A673 (cell line): ENCODE measurements at regions not wholly inside any gene's neighbourhood (a gene's known extent, or its start where the extent isn't known, plus 50 kb on each side); places are given as distances from the start of the nearest gene placed in this dataset.

Source experiments
- BruUV-seq: library from RNA; stranded (reverse); fragments of 400-500 nt; replicated peaks from 2 replicates; lab custom pipeline; 2021; lab: Mats Ljungman, UMichigan
- CTCF ChIA-PET: fragments of 300-600 bp; sonication (Branson Sonifier 250); formaldehyde crosslinking; loops from one replicate; lab custom pipeline; 2022; ENCODE audit warnings: antibody characterized with exemption; lab: Charles Lee
- POLR2A ChIA-PET: fragments of 300-600 bp; sonication (Branson Sonifier 250); formaldehyde crosslinking; loops from one replicate; lab custom pipeline; 2022; ENCODE audit warnings: antibody characterized with exemption; ENCODE audit not compliant: low non-redundant PET; lab: Charles Lee
- DNase-seq: peaks from one replicate; pipeline ENCODE4 v3.0.0-alpha.2; 2015; ENCODE audit warnings: low spot score
- H3K27ac ChIP-seq: fragments of 200-600 bp; sonication (generic); 2 replicates; pipeline ENCODE4 v1.5.1; 2016; ENCODE audit warnings: mixed run types, low read depth, mild to moderate bottlenecking, mixed read lengths, antibody characterized with exemption, low read length; ENCODE audit not compliant: poor library complexity, severe bottlenecking
- H3K27me3 ChIP-seq: fragments of 200-600 bp; sonication (generic); replicated peaks from 2 replicates; pipeline ENCODE4 v1.6.1; 2017; ENCODE audit warnings: mixed run types, low read depth, mild to moderate bottlenecking, mixed read lengths, antibody characterized with exemption, low read length; ENCODE audit not compliant: insufficient read depth, poor library complexity
- H3K36me3 ChIP-seq: fragments of 200-600 bp; sonication (generic); 2 replicates; pipeline ENCODE4 v1.6.1; 2016; ENCODE audit warnings: mixed run types, mild to moderate bottlenecking, mixed read lengths, antibody characterized with exemption, low read length; ENCODE audit not compliant: insufficient read depth, poor library complexity, severe bottlenecking
- H3K4me1 ChIP-seq: fragments of 200-600 bp; sonication (generic); 2 replicates; pipeline ENCODE4 v1.6.1; 2017; ENCODE audit warnings: mixed run types, mild to moderate bottlenecking, mixed read lengths, antibody characterized with exemption, low read length; ENCODE audit not compliant: insufficient read depth, poor library complexity, severe bottlenecking
- H3K4me3 ChIP-seq: fragments of 200-600 bp; sonication (generic); 2 replicates; pipeline ENCODE4 v1.5.1; 2016; ENCODE audit warnings: low read depth, mixed run types, mild to moderate bottlenecking, mixed read lengths, low read length; ENCODE audit not compliant: poor library complexity, severe bottlenecking
- H3K9me3 ChIP-seq: fragments of 200-600 bp; sonication (generic); 2 replicates; pipeline ENCODE4 v1.6.1; 2016; ENCODE audit warnings: mixed run types, low read depth, mild to moderate bottlenecking, mixed read lengths, antibody characterized with exemption, low read length; ENCODE audit not compliant: poor library complexity, severe bottlenecking
- EZH2 ChIP-seq: fragments of 200-600 bp; sonication (generic); IDR thresholded peaks from 2 replicates; pipeline ENCODE4 v1.6.1; 2017; ENCODE audit warnings: borderline replicate concordance, low read depth, mild to moderate bottlenecking, mixed read lengths, antibody characterized with exemption, low read length; ENCODE audit not compliant: poor library complexity, severe bottlenecking
- intact Hi-C: fragments of 100-400 bp; cut with micrococcal nuclease; formaldehyde crosslinking; loops from one replicate; pipeline ENCODE4 v1.10.0; 2022; ENCODE audit not compliant: unreplicated experiment
- TF ChIP-seq, protein P1 (sequence below): fragments of 300-800, 200-600 bp; sonication (generic); conservative IDR thresholded peaks from 2 replicates; pipeline ENCODE4 v1.5.1; 2017; ENCODE audit warnings: low read depth, mild to moderate bottlenecking, antibody characterized with exemption, low read length, moderate library complexity, mixed read lengths

DNA sequence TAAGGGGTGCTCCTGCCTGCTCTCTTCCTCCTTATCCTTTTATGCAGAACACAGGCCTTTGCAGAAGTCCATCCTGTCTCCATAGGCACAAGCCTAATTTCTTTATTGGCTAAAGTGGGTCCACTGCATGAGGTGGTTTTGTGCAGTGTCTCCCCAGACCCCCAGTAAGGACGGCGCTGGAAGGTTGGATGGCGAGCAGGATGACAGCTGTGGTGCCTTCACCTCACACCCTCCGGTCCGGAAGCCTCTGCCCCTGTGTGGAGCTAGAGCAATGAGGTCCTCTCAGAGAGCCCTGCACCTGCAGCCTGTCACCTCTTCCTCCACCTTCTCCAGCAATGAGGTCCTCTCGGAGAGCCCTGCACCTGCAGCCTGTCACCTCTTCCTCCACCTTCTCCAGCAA is 393.7 kb upstream of the IRX1 start:
- DNase-seq, result no peak
- Histone ChIP-seq H3K27me3 (no peaks in the 10 kb centered on the region), H3K36me3 (no peaks in the 10 kb centered on the region), H3K4me1 (no peaks in the 10 kb centered on the region), H3K27ac (no peak overlapping the region), H3K9me3 (peaks cover 25% of the 10 kb centered on the region), H3K4me3 (no peak overlapping the region)
- BruUV-seq, result no TSS peak
- POLR2A ChIA-PET, result no interaction called here
- CTCF ChIA-PET, result no interaction called here
- intact Hi-C loops, result no loop called here
- no peak for TF ChIP-seq EZH2

DNA sequence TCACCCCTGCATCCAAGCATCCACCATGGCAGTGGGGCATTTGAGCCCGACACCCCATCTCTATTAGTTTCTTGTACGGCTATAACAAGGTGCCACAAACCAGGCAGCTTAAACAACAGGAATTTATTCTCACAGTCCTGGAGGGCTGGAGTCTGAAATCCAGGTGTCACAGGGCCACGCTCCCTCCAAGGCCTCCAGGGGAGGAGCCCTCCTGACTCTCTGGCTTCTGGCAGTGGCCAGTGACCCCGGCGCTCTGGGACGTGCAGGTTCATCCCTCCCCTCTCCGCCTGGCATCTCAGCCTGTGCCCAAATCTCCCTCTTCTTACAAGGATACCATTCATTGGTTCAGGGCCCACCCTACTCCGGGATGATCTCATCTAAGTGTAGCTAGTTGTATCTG is 394.5 kb upstream of the IRX1 start:
- POLR2A ChIA-PET, result no interaction called here
- no peaks in the 10 kb centered on the region for H3K36me3 ChIP-seq
- no peak overlapping the region for H3K4me3 ChIP-seq
- no peak overlapping the region for H3K27ac ChIP-seq
- TF ChIP-seq, protein P1, sequence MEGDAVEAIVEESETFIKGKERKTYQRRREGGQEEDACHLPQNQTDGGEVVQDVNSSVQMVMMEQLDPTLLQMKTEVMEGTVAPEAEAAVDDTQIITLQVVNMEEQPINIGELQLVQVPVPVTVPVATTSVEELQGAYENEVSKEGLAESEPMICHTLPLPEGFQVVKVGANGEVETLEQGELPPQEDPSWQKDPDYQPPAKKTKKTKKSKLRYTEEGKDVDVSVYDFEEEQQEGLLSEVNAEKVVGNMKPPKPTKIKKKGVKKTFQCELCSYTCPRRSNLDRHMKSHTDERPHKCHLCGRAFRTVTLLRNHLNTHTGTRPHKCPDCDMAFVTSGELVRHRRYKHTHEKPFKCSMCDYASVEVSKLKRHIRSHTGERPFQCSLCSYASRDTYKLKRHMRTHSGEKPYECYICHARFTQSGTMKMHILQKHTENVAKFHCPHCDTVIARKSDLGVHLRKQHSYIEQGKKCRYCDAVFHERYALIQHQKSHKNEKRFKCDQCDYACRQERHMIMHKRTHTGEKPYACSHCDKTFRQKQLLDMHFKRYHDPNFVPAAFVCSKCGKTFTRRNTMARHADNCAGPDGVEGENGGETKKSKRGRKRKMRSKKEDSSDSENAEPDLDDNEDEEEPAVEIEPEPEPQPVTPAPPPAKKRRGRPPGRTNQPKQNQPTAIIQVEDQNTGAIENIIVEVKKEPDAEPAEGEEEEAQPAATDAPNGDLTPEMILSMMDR, result no peak
- no peak for TF ChIP-seq EZH2
- DNase-seq, result no peak
- CTCF ChIA-PET, result no interaction called here
- intact Hi-C loops, result no loop called here
- H3K9me3 ChIP-seq, result peaks cover 28% of the 10 kb centered on the region
- H3K4me1 ChIP-seq, result no peaks in the 10 kb centered on the region
- no TSS peak for BruUV-seq
- H3K27me3 ChIP-seq, result no peaks in the 10 kb centered on the region

DNA sequence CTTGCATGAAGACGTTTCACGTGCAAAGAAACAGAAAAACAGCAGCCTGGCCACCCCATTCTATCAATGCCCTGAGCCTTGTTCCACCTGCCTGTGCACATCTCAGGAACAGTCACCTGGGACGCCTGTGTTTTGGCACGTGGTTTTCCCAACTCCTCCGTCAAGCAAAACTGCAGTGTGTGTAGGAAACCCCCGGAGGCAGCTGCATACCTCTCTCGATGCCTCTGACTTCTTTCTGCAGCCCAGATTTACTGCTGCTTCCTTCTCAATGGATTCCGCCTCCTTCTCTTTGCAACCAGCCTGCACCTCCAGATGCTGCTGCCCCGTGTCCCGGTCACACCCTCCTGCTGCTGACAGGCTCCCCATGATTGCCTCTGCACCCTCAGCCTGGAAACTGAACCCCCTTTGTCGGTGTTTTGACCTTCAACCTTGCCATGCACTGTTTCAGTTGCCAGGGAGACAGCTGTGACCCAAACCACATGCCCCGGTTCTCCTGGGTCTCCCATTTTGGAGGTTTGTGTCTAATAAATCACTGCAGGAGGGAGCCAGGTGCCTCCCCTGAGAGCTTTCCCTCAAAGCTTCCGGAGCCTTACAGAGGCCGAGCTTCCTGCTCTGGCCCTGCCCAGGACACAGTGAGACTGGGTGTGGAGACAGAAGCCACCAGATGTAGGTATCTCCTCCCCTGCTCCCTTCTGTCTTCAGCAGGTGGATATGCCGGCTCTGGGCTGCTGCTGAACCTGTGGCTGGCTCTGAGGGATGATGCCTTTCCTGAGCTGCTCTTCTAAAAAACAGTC is 395.5 kb upstream of the IRX1 start:
- no peak for TF ChIP-seq EZH2
- TF ChIP-seq, protein P1, result no peak
- Histone ChIP-seq H3K4me3 (no peak overlapping the region), H3K36me3 (no peaks in the 10 kb centered on the region), H3K9me3 (peaks cover 31% of the 10 kb centered on the region), H3K27ac (no peak overlapping the region), H3K27me3 (no peaks in the 10 kb centered on the region), H3K4me1 (no peaks in the 10 kb centered on the region)
- DNase-seq, result no peak
- ChIA-PET CTCF (no interaction called here), POLR2A (no interaction called here)
- no TSS peak for BruUV-seq
- intact Hi-C loops, result no loop called here

DNA sequence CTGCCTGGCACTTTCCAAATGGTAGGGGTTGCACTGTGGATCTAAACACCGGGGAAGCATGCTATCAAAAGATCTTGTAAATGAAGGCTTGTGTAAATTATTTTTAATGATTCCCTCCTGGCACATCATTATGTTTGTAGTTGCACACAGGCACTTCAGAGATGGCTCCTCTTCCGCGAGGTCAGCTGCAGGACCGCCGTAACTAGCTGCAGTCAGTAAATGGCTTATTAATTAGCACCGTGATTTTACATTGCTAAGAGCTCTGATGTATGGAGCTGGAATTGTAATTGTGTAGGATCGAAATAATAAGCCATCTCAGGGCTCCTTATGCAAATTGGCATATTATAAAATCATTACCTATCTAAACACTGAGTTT is 397.6 kb upstream of the IRX1 start:
- H3K36me3 ChIP-seq, result no peaks in the 10 kb centered on the region
- H3K9me3 ChIP-seq, result peaks cover 29% of the 10 kb centered on the region
- POLR2A ChIA-PET, result no interaction called here
- H3K27ac ChIP-seq, result no peak overlapping the region
- no TSS peak for BruUV-seq
- CTCF ChIA-PET, result no interaction called here
- no peaks in the 10 kb centered on the region for H3K4me1 ChIP-seq
- no peaks in the 10 kb centered on the region for H3K27me3 ChIP-seq
- H3K4me3 ChIP-seq, result no peak overlapping the region
- intact Hi-C loops, result no loop called here
- DNase-seq, result no peak
- no peak for TF ChIP-seq EZH2
- TF ChIP-seq, protein P1, result no peak
